H9 (cell line): ENCODE measurements at regions not wholly inside any gene's neighbourhood (a gene's known extent, or its start where the extent isn't known, plus 50 kb on each side); places are given as distances from the start of the nearest gene placed in this dataset.

Source experiments
- DNase-seq: peaks from one replicate; pipeline ENCODE4 v3.0.0-alpha.2; 2017
- H2AFZ ChIP-seq: one replicate; pipeline ENCODE4 v1.6.1; 2013; ENCODE audit warnings: mild to moderate bottlenecking, low read length, control low read depth, moderate library complexity
- H2AK5ac ChIP-seq: 2 replicates; pipeline ENCODE4 v1.6.1; 2013; ENCODE audit warnings: low read length, control low read depth, mixed read lengths; ENCODE audit not compliant: insufficient read length
- H2BK120ac ChIP-seq: one replicate; pipeline ENCODE4 v1.6.1; 2013; ENCODE audit warnings: low read depth, mild to moderate bottlenecking, low read length, control low read depth, inconsistent platforms; ENCODE audit not compliant: poor library complexity, severe bottlenecking
- H2BK12ac ChIP-seq: 2 replicates; pipeline ENCODE4 v1.6.1; 2013; ENCODE audit warnings: low read length, control low read depth, mixed read lengths, low read depth; ENCODE audit not compliant: insufficient read length
- H2BK15ac ChIP-seq: 2 replicates; pipeline ENCODE4 v1.6.1; 2013; ENCODE audit warnings: low read depth, low read length, control low read depth
- H2BK20ac ChIP-seq: one replicate; pipeline ENCODE4 v1.6.1; 2013; ENCODE audit warnings: low read depth, mild to moderate bottlenecking, low read length, control low read depth, inconsistent platforms; ENCODE audit not compliant: poor library complexity, severe bottlenecking
- H2BK5ac ChIP-seq: 2 replicates; pipeline ENCODE4 v1.6.1; 2013; ENCODE audit warnings: low read length, control low read depth, mixed read lengths; ENCODE audit not compliant: insufficient read length
- H3K14ac ChIP-seq: 2 replicates; pipeline ENCODE4 v1.6.1; 2013; ENCODE audit warnings: low read length, control low read depth; ENCODE audit not compliant: insufficient read depth
- H3K18ac ChIP-seq: 2 replicates; pipeline ENCODE4 v1.6.1; 2013; ENCODE audit warnings: low read depth, mild to moderate bottlenecking, mixed read lengths, low read length, control low read depth; ENCODE audit not compliant: insufficient read length
- H3K23ac ChIP-seq: 2 replicates; pipeline ENCODE4 v1.6.1; 2013; ENCODE audit warnings: low read length, control low read depth, mixed read lengths, low read depth; ENCODE audit not compliant: insufficient read length
- H3K23me2 ChIP-seq: 2 replicates; pipeline ENCODE4 v1.6.1; 2013; ENCODE audit warnings: low read depth, mild to moderate bottlenecking, mixed read lengths, low read length, control low read depth; ENCODE audit not compliant: insufficient read length, poor library complexity, severe bottlenecking
- H3K27ac ChIP-seq: 2 replicates; pipeline ENCODE4 v1.5.1; 2013; ENCODE audit warnings: low read length, control low read depth, mixed read lengths, low read depth; ENCODE audit not compliant: insufficient read length
- H3K27me3 ChIP-seq: 2 replicates; pipeline ENCODE4 v1.6.1; 2013; ENCODE audit warnings: low read length, control low read depth, inconsistent platforms; ENCODE audit not compliant: insufficient read depth
- H3K4ac ChIP-seq: 2 replicates; pipeline ENCODE4 v1.6.1; 2013; ENCODE audit warnings: low read depth, mild to moderate bottlenecking, control low read depth, inconsistent platforms, low read length, moderate library complexity
- H3K4me1 ChIP-seq: 2 replicates; pipeline ENCODE4 v1.6.1; 2013; ENCODE audit warnings: low read length, control low read depth, inconsistent platforms; ENCODE audit not compliant: insufficient read depth
- H3K4me2 ChIP-seq: 2 replicates; pipeline ENCODE4 v1.6.1; 2013; ENCODE audit warnings: low read length, control low read depth, mixed read lengths; ENCODE audit not compliant: insufficient read length, insufficient read depth
- H3K56ac ChIP-seq: 2 replicates; pipeline ENCODE4 v1.6.1; 2013; ENCODE audit warnings: low read depth, mild to moderate bottlenecking, mixed read lengths, low read length, control low read depth; ENCODE audit not compliant: insufficient read length
- H3K79me1 ChIP-seq: 2 replicates; pipeline ENCODE4 v1.6.1; 2013; ENCODE audit warnings: low read depth, mild to moderate bottlenecking, moderate library complexity, low read length, control low read depth, inconsistent platforms; ENCODE audit not compliant: insufficient read depth, poor library complexity, severe bottlenecking
- H3K79me2 ChIP-seq: 2 replicates; pipeline ENCODE4 v1.6.1; 2013; ENCODE audit warnings: low read length, control low read depth, inconsistent platforms; ENCODE audit not compliant: insufficient read depth
- H3K9ac ChIP-seq: 2 replicates; pipeline ENCODE4 v1.6.1; 2013; ENCODE audit warnings: low read length, control low read depth, mixed read lengths; ENCODE audit not compliant: insufficient read length; ENCODE audit errors: extremely low read depth
- H3K9me3 ChIP-seq: one replicate; pipeline ENCODE4 v1.6.1; 2013; ENCODE audit warnings: low read depth, low read length, inconsistent platforms; ENCODE audit not compliant: control insufficient read depth
- H3T11ph ChIP-seq: one replicate; pipeline ENCODE4 v1.6.1; 2013; ENCODE audit warnings: mild to moderate bottlenecking, low read length, control low read depth, inconsistent platforms
- H4K20me1 ChIP-seq: one replicate; pipeline ENCODE4 v1.6.1; 2013; ENCODE audit not compliant: control insufficient read depth, insufficient read length, insufficient read depth
- H4K5ac ChIP-seq: 2 replicates; pipeline ENCODE4 v1.6.1; 2013; ENCODE audit warnings: low read depth, mild to moderate bottlenecking, mixed read lengths, low read length, control low read depth; ENCODE audit not compliant: insufficient read length
- H4K8ac ChIP-seq: replicated peaks from 2 replicates; pipeline ENCODE4 v1.6.1; 2013; ENCODE audit warnings: low read length, control low read depth, mixed read lengths, low read depth; ENCODE audit not compliant: insufficient read length
- H4K91ac ChIP-seq: 2 replicates; pipeline ENCODE4 v1.6.1; 2013; ENCODE audit warnings: low read depth, mild to moderate bottlenecking, moderate library complexity, mixed read lengths, low read length, control low read depth; ENCODE audit not compliant: insufficient read length
- H3K27ac Mint-ChIP-seq, 3 experiments: 2 replicates in 2 of 3; 3 replicates in 1 of 3; pipeline ENCODE4 v1.8.0; 2020 to 2021; ENCODE audit warnings: mixed read lengths in 3 of 3, mild to moderate bottlenecking in 1 of 3, moderate library complexity in 1 of 3
- H3K27me3 Mint-ChIP-seq: 2 replicates; pipeline ENCODE4 v1.8.0; 2021; ENCODE audit warnings: low read depth, mild to moderate bottlenecking, moderate library complexity, mixed read lengths
- H3K36me3 Mint-ChIP-seq, 3 experiments: 2 replicates in 2 of 3; 3 replicates in 1 of 3; pipeline ENCODE4 v1.8.0; 2020 to 2021; ENCODE audit warnings: low read depth in 3 of 3, mixed read lengths in 3 of 3; ENCODE audit not compliant: insufficient read depth in 1 of 3
- H3K4me1 Mint-ChIP-seq, 2 experiments: 2 replicates each; pipeline ENCODE4 v1.8.0; 2020; ENCODE audit warnings: mixed read lengths in 2 of 2
- H3K4me3 Mint-ChIP-seq, 2 experiments: 2 replicates in 1 of 2; 3 replicates in 1 of 2; pipeline ENCODE4 v1.8.0; 2020 to 2021; ENCODE audit warnings: mild to moderate bottlenecking in 2 of 2, mixed read lengths in 2 of 2, moderate library complexity in 1 of 2
- H3K9me3 Mint-ChIP-seq, 2 experiments: 2 replicates in 1 of 2; 3 replicates in 1 of 2; pipeline ENCODE4 v1.8.0; 2020; ENCODE audit warnings: mild to moderate bottlenecking in 2 of 2, mixed read lengths in 2 of 2, moderate library complexity in 1 of 2
- CTCF ChIP-seq: fragments of 200-600 bp; sonication (generic); conservative IDR thresholded peaks from 3 replicates; pipeline ENCODE4 v1.8.0; 2021; ENCODE audit warnings: antibody characterized with exemption, mild to moderate bottlenecking
- WGBS: extraction: QIAGEN DNeasy Blood & Tissue Kit; methylation state at CpG from one replicate; pipeline ENCODE4 v1.1.7; 2013; ENCODE audit warnings: missing lambda C conversion rate, low lambda C conversion rate, mixed read lengths; ENCODE audit not compliant: insufficient read length; ENCODE audit errors: extremely low coverage; 5-methylcytosine and 5-hydroxymethylcytosine counted together

DNA sequence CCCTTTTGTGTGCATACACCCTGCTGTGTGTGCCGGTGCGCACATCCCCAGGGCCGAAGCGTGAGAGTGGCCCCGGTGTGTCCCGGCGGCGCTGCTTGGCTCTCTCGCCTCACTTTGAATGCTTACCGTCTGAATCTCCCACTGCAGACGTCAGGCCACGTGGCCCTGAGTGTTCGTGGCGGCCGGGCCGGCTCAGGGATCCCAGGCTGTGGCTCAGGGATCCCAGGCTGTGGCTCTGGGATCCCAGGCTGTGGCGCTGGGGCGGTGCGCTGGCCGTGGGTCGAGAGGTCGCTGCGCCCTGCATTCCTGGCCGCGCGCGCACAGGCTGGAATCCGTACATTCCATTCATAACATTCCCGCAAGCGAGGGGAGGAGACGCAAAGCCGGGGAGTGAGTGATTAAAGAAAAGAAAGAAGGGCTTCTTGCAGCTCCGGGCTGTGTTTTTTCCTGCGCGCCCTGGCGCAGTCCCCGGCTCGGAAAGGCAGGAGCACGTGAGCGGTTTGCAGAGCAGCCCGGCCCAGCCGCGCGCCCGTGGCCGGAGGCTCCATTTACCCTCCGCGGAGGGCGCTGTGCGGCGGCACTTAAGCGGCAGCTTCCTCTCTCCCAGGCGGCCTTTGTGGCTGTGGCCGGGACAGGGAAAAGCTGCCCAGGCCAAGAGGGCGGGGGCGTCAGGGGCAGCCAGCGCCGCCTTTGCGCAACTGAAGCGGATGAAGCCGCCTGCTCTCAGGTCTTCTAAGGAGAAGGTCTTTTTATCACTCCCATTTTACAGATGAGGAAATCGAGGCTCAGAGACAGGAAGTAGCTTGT, 87.0 kb upstream of the ALDH1L1 start:
- peak overlapping the region; percentile 77 to 97 (median 90); a peak in 6 of 7 replicates for H3K27ac Mint-ChIP-seq
- Histone ChIP-seq H2AK5ac (no peak overlapping the region), H2BK15ac (no peak overlapping the region), H3K27me3 (no peaks in the 10 kb centered on the region; the same call in 1 of the 2 replicates), H3K4me1 (peaks cover 3% of the 10 kb centered on the region; the same call in 1 of the 2 replicates), H3K79me2 (no peaks in the 10 kb centered on the region), H4K20me1 (no peaks in the 10 kb centered on the region), H3T11ph (no peak overlapping the region), H3K14ac (peak overlapping the region; percentile 96), H3K9me3 (no peaks in the 10 kb centered on the region), H2AFZ (no peak overlapping the region), H2BK5ac (no peak overlapping the region), H4K91ac (peak overlapping the region; percentile 93), H4K8ac (no peak overlapping the region), H3K23me2 (peaks cover 6% of the 10 kb centered on the region), H3K4ac (no peak overlapping the region), H3K79me1 (no peaks in the 10 kb centered on the region), H2BK20ac (no peak overlapping the region), H3K18ac (peak overlapping the region; percentile 86), H3K23ac (no peak overlapping the region), H4K5ac (peak overlapping the region; percentile 88), H2BK120ac (no peak overlapping the region), H2BK12ac (peak overlapping the region; percentile 98), H3K56ac (no peak overlapping the region), H3K27ac (no peak overlapping the region), H3K4me2 (peak overlapping the region; percentile 69), H3K9ac (peak overlapping the region; percentile 74)
- H3K4me1 Mint-ChIP-seq: peaks cover 31 to 35% of the 10 kb centered on the region in 2 experiments
- TF ChIP-seq CTCF: peak; percentile 32; the same call in 2 of the 3 replicates
- H3K9me3 Mint-ChIP-seq: peaks cover 0 to 3% of the 10 kb centered on the region in 2 experiments; a peak in 1 of 5 replicates
- H3K27me3 Mint-ChIP-seq: peaks cover 14% of the 10 kb centered on the region
- peak overlapping the region; percentile 71 to 80 for H3K4me3 Mint-ChIP-seq
- DNase-seq: peak; percentile 86
- WGBS: no CpG with 5 or more reads among the region's 62 CpGs
- H3K36me3 Mint-ChIP-seq: no peaks in the 10 kb centered on the region
